DOHH2 (cell line): ENCODE measurements at regions not wholly inside any gene's neighbourhood (a gene's known extent, or its start where the extent isn't known, plus 50 kb on each side); places are given as distances from the start of the nearest gene placed in this dataset.

Experiments
- H3F3A ChIP-seq: fragments of 200-600 bp; sonication (generic), shearing (Covaris generic); 2 replicates; pipeline ENCODE4 v1.6.0; 2016; ENCODE audit warnings: antibody characterized with exemption, mild to moderate bottlenecking; ENCODE audit not compliant: control insufficient read depth, insufficient read depth
- H3K27ac ChIP-seq: fragments of 200-600 bp; sonication (generic); 2 replicates; pipeline ENCODE4 v1.5.1; 2014; ENCODE audit warnings: low read depth, mild to moderate bottlenecking, low read length, moderate library complexity
- H3K27me3 ChIP-seq: fragments of 200-600 bp; sonication (generic); 2 replicates; pipeline ENCODE4 v1.6.1; 2014; ENCODE audit warnings: mild to moderate bottlenecking, low read length, mixed read lengths; ENCODE audit not compliant: control insufficient read depth
- H3K36me3 ChIP-seq: fragments of 200-600 bp; sonication (generic); 2 replicates; pipeline ENCODE4 v1.6.1; 2014; ENCODE audit warnings: mild to moderate bottlenecking, low read length, moderate library complexity, mixed read lengths; ENCODE audit not compliant: control insufficient read depth
- H3K4me1 ChIP-seq: fragments of 200-600 bp; sonication (generic); 2 replicates; pipeline ENCODE4 v1.6.1; 2014; ENCODE audit warnings: mild to moderate bottlenecking, low read length, mixed read lengths; ENCODE audit not compliant: control insufficient read depth
- H3K4me2 ChIP-seq: fragments of 200-600 bp; sonication (generic); 2 replicates; pipeline ENCODE4 v1.6.0; 2014; ENCODE audit warnings: mild to moderate bottlenecking, low read length, moderate library complexity
- H3K4me3 ChIP-seq: fragments of 200-600 bp; sonication (generic); 2 replicates; pipeline ENCODE4 v1.5.1; 2014; ENCODE audit warnings: mild to moderate bottlenecking, low read length, mixed read lengths
- H3K79me2 ChIP-seq: fragments of 200-600 bp; sonication (generic); 2 replicates; pipeline ENCODE4 v1.6.1; 2014; ENCODE audit warnings: mild to moderate bottlenecking, low read length, mixed read lengths; ENCODE audit not compliant: control insufficient read depth
- H3K9me2 ChIP-seq: fragments of 200-600 bp; sonication (generic); replicated peaks from 2 replicates; pipeline ENCODE4 v1.6.1; 2014; ENCODE audit warnings: mild to moderate bottlenecking, low read length, mixed read lengths; ENCODE audit not compliant: control insufficient read depth
- H3K9me3 ChIP-seq: fragments of 200-600 bp; sonication (generic); 2 replicates; pipeline ENCODE4 v1.6.1; 2014; ENCODE audit warnings: antibody characterized with exemption, low read length, mixed read lengths; ENCODE audit not compliant: control insufficient read depth, insufficient read depth
- H4K20me1 ChIP-seq: fragments of 200-600 bp; sonication (generic); 2 replicates; pipeline ENCODE4 v1.6.0; 2014; ENCODE audit warnings: low read depth, mild to moderate bottlenecking, antibody characterized with exemption, low read length, moderate library complexity; ENCODE audit not compliant: control insufficient read depth, insufficient read depth
- CTCF ChIP-seq: fragments of 200-600 bp; sonication (generic); IDR thresholded peaks from one replicate; pipeline ENCODE4 v1.5.1; 2014; ENCODE audit warnings: antibody characterized with exemption, mild to moderate bottlenecking, low read depth, low read length; ENCODE audit not compliant: poor library complexity, severe bottlenecking
- EZH2phosphoT487 ChIP-seq: fragments of 200-600 bp; sonication (generic); IDR thresholded peaks from 2 replicates; pipeline ENCODE4 v1.6.1; 2017; ENCODE audit warnings: borderline replicate concordance, mild to moderate bottlenecking, antibody characterized with exemption, low read length, moderate library complexity, mixed read lengths

GRCh38 chr14:97618401-97618800 is 821.2 kb downstream of the VRK1 start:
- no peak overlapping the region for H3K4me2 ChIP-seq
- no peak overlapping the region for H3K27ac ChIP-seq
- H3K4me3 ChIP-seq = no peak overlapping the region
- H3K9me2 ChIP-seq = no peaks in the 10 kb centered on the region
- no peaks in the 10 kb centered on the region for H3K79me2 ChIP-seq
- no peaks in the 10 kb centered on the region for H3K27me3 ChIP-seq
- TF ChIP-seq EZH2phosphoT487 (no peak), CTCF (no peak)
- H3F3A ChIP-seq = no peaks in the 10 kb centered on the region
- H3K9me3 ChIP-seq = no peaks in the 10 kb centered on the region
- H3K4me1 ChIP-seq = no peaks in the 10 kb centered on the region
- no peaks in the 10 kb centered on the region for H3K36me3 ChIP-seq
- H4K20me1 ChIP-seq = no peaks in the 10 kb centered on the region

GRCh38 chr14:97618917-97619690 is 821.9 kb downstream of the VRK1 start:
- Histone ChIP-seq H4K20me1 (no peaks in the 10 kb centered on the region), H3F3A (no peaks in the 10 kb centered on the region), H3K9me2 (no peaks in the 10 kb centered on the region), H3K27me3 (no peaks in the 10 kb centered on the region), H3K4me3 (no peak overlapping the region), H3K79me2 (no peaks in the 10 kb centered on the region), H3K9me3 (no peaks in the 10 kb centered on the region), H3K36me3 (no peaks in the 10 kb centered on the region), H3K27ac (no peak overlapping the region), H3K4me1 (no peaks in the 10 kb centered on the region), H3K4me2 (no peak overlapping the region)
- no peak for TF ChIP-seq CTCF
- no peak for TF ChIP-seq EZH2phosphoT487

GRCh38 chr14:97620066-97620465 is 822.9 kb downstream of the VRK1 start:
- H3K9me2 ChIP-seq = no peaks in the 10 kb centered on the region
- no peaks in the 10 kb centered on the region for H3K36me3 ChIP-seq
- no peaks in the 10 kb centered on the region for H3F3A ChIP-seq
- H3K27ac ChIP-seq = no peak overlapping the region
- no peaks in the 10 kb centered on the region for H3K27me3 ChIP-seq
- TF ChIP-seq CTCF (no peak), EZH2phosphoT487 (no peak)
- H3K9me3 ChIP-seq = no peaks in the 10 kb centered on the region
- no peak overlapping the region for H3K4me3 ChIP-seq
- H3K4me1 ChIP-seq = no peaks in the 10 kb centered on the region
- H4K20me1 ChIP-seq = no peaks in the 10 kb centered on the region
- H3K79me2 ChIP-seq = no peaks in the 10 kb centered on the region
- H3K4me2 ChIP-seq = no peak overlapping the region
